Fibroblast of skin of right biceps (primary cell): ENCODE measurements at regions not wholly inside any gene's neighbourhood (a gene's known extent, or its start where the extent isn't known, plus 50 kb on each side); places are given as distances from the start of the nearest gene placed in this dataset.
A peak's percentile ranks its signal among the peaks of the same experiment; 100 is the strongest.
"Not testable (repeated sequence)": the region's sequence is repeated elsewhere in the genome, so short reads cannot be mapped to it uniquely, and the experiment has no call there.

Source experiments
- DNase-seq: peaks from one replicate; pipeline ENCODE4 v3.0.0-alpha.2; 2013

- no peak for DNase-seq
Observed at GRCh38 chr18:11506856-11507255, 102.5 kb upstream of the SLC35G4 start.

DNA sequence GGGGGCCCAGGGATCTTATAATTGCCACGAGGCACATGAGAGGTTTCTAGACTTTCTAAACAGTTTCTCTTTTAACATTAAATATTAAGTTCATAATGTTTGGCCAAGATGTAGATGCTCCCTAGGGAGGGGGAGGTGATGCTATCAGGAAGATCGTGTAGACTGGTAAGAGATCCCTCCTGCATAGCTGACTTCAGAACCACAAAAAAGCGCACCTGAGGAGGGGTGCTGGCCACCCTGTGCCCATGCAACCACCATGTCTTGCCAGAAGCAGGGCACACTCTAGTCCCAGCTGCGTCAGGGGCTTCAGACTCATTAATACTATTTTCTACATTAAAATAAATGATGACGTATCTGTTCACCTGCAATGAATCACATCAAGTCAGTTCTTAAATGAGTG, 103.4 kb upstream of the SLC35G4 start:
- DNase-seq = no peak

- DNase-seq = no peak
Observed at GRCh38 chr18:11504962-11505361, 104.4 kb upstream of the SLC35G4 start.

- peak; percentile 69 for DNase-seq
Observed at GRCh38 chr18:11502368-11502767, 107.0 kb upstream of the SLC35G4 start.

DNA sequence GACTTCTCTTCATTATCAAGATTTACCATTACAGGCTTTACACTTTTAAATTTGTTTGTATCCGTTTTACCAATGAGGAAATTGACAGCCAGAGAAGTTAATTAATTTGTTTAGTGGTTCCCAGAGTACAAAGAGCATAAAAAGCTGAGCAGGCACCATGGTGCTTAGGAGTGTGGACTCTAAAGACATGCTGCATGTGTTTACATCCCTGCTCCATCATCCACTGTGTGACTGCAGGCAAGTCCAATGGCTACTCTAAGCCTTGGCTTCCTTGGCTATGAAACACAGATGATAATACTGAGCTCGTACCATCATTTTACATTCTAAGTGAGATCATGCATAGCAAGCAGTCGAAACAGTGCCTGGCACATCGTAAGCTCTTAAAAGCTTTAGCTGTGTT, 108.0 kb upstream of the SLC35G4 start:
- no peak for DNase-seq

GRCh38 chr18:11500153-11501122, 109.0 kb upstream of the SLC35G4 start:
- peak; percentile 96 for DNase-seq

GRCh38 chr18:11498821-11499220, 110.6 kb upstream of the SLC35G4 start:
- peak; percentile 43 for DNase-seq

DNA sequence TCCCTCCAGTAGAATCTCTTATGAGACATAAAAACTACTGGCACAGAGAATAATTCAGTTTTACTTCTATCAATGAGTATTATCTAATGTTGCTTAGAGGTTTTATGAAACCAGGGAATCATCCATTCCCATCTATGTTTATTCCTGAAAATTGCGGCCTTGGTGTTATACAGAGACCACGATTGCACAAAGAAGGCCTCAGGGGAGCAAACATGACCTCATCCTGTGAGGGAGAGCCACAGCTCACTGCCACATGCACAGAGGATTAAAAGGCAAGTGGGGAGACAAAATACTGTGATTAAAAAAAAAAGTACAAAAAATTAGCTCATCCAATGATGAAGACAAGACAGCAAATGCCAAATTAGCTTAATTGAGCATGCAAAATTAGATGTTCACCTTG, 111.8 kb upstream of the SLC35G4 start:
- DNase-seq = peak; percentile 70

- DNase-seq = peak; percentile 15
Observed at GRCh38 chr18:11496526-11497172, 112.7 kb upstream of the SLC35G4 start.

- no peak for DNase-seq
Observed at GRCh38 chr18:11495441-11495840, 114.0 kb upstream of the SLC35G4 start.

DNA sequence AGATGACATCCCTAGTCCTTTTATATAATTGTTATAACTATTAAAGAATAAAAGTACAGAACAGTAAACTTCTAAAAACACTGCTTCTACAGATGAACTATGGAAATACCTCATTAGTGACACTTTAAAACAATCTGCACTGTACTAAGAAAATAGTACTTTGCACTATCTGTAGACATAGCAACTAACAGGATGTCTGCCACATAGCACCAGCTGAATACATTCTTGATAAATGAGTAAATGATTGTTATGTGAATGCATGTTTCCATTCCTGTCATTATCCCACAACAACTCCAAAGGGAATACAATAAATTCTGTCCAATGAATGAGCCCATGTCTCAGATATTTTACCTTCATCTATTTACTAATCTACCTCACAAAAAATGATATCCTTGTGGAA, 115.3 kb upstream of the SLC35G4 start:
- DNase-seq = peak; percentile 72

DNA sequence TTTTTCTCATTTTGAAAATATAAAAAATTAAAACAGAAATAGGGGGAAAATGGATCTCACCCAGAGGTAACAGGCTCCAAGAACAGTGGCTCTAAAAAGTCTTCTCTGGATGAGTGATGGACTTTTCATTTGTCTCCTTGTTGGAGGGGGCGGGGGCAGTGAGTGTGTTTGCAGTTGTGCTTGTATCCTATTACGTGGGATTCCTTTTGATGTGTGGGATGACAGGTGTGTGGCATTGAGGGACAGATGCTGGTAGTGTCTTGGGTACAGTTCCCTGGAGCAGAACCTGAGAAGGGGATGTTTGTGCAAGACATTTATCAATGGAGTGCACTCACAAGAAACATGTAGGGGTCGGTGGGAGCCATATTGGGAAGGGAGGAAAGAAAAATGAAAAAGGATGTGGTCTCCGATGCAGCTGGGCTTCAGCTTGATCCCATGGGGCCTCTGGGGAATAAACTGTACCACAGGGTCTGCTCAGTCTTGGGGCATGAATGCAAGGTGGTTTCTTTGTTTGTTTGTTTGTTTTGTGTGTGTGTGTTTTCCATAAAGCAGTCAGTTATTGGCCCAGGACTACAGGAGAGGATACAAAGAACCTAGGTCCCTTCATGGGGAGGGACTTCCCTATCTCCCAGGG, 120.0 kb upstream of the SLC35G4 start:
- no peak for DNase-seq

GRCh38 chr18:11488175-11488574, 121.2 kb upstream of the SLC35G4 start:
- DNase-seq = peak; percentile 84

DNA sequence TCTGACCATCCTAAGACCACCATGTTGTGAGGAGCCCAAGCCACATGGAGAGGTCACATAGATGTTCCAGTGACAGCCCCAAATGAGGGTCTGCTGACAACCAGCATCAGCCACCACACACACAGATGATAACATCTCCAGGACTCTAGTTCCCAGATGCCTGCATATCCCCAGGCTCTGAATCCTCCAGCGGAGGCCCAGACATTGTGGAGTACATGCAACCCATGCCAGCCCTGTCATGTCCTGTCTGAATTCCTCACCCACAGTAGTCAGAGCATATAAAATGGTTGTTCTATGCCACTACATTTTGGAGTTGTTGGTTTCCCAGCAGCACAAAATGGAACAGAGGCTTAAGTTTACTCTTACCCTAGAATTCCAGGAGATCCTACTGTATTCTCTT, 122.0 kb upstream of the SLC35G4 start:
- no peak for DNase-seq

- no peak for DNase-seq
Observed at GRCh38 chr18:11482271-11482670, 127.1 kb upstream of the SLC35G4 start.

GRCh38 chr18:11480692-11481091, 128.7 kb upstream of the SLC35G4 start:
- DNase-seq = no peak

DNA sequence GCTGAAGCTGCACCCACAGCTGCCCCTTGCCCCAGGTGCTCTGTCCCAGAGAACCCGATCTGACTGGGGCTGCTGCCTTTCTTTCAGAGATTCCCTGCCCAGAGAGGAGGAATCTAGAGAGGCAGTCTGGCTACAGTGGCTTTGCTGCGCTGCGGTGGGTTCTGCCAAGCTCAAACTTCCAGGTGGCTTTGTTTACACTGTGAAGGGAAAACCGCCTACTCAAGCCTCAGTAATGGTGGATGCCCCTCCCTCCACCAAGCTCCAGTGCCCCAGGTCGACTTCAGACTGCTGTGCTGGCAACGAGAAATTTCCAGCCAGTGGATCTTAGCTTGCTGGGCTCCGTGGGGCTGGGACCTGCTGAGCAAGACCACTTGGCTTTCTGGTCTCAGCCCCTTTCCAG, 130.4 kb upstream of the SLC35G4 start:
- DNase-seq = not testable (repeated sequence)

DNA sequence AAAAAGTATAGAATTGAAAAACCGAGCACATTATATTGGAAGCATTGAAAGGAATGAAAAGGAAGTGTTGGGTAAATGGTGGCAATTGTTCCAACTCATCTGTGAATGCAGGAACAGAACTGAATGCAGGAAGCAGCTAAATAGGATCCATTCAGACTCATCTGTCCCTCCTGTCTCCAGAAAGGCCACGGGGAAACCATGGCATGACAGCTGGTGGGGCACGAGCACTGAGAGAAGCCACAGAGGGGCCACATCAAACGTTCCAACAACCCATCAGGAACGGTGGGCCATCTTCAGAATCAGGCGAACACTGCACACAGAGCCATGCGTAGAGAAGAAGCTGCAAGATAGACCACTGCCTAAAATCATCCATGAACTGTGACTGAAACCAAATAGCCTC, 138.5 kb upstream of the SLC35G4 start:
- no peak for DNase-seq

GRCh38 chr18:11468617-11469016, 140.8 kb upstream of the SLC35G4 start:
- DNase-seq = no peak

DNA sequence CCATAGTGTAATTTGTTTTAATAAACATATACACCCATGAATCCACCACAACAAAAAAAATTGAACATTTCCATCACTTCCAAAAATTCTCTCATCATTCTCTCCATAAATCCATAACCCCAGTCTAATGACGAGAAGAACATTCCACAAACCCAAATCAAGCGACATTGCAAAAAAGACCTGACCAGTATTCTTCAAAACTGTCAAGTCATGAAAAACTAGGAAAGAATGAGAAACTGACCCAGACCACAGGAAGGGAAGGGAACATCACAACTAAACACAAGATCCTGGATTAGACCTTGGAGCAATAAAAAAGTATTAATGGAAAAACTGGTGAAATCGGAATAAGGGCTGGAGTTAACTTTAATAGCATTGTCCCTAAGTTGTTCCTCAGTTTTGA, 141.3 kb upstream of the SLC35G4 start:
- no peak for DNase-seq

DNA sequence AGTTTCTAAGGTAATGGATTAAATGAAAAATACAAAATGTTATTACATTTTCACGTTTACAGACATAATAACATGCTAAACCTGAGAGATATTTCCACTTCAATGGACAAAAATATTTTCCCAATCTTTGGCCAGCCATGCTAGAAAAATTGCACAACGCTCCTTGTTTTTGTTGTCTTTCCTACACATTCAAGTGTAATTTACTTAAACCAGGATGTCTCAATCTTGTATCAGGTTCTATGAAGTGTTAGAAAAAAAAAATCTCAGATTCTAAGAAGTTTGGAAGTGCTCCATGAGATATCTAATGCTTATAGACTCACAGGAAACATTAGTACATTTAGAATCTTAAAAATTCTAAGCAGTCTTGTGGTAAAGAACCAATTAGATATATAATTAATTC, 141.8 kb upstream of the SLC35G4 start:
- no peak for DNase-seq

GRCh38 chr18:11464129-11464528, 145.3 kb upstream of the SLC35G4 start:
- no peak for DNase-seq

DNA sequence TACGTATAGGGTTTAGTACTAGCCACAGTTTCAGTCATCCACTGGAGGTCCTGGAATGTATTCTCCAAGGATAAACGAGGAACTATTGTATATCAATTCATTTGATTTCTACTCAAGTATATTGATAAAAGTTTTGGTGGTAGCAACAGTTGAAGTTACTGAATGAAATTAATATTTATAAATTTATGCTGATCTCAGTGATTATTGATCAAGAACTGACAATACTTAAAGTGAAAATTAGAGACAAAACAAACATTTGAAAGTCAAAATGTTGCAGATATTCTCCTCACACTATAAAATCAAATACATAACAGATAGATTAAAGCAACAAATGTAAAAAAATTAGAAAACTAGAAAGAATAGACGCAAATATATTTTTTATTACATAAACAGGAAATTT, 150.9 kb upstream of the SLC35G4 start:
- no peak for DNase-seq

DNA sequence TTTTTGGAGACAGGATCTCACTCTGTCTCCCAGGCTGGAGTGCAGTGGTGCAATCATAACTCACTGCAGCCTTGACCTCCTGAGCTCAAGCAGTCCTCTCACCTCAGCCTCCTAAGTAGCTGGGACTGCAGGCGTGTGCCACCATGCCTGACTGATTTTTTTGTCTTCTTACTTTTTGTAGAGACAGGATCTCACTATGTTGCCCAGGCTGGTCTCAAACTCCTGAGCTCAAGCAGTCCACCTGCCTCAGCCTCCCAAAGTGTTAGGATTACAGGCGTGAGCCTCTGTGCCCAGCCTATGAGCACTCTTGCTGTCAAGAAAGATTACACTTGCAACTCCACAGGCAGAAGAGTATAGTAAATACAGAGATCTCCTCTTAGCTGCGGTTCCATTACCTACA, 151.5 kb upstream of the SLC35G4 start:
- DNase-seq = not testable (repeated sequence)
